GM21717 (cell line): ENCODE measurements at regions not wholly inside any gene's neighbourhood (a gene's known extent, or its start where the extent isn't known, plus 50 kb on each side); places are given as distances from the start of the nearest gene placed in this dataset.

Experiments used
- ATAC-seq: cut with Tn5 transposase; IDR thresholded peaks from one replicate; pipeline ENCODE4 v1.9.1; 2021; ENCODE audit warnings: mild to moderate bottlenecking, moderate library complexity; ENCODE audit not compliant: unreplicated experiment

GRCh38 chr2:16128746-16129610, 188.6 kb downstream of the MYCN start:
- no peak for ATAC-seq

- ATAC-seq, result no peak
These were observed 187.6 kb downstream of the MYCN start for GRCh38 chr2:16127958-16128357.

- no peak for ATAC-seq
These were observed 187.1 kb downstream of the MYCN start for GRCh38 chr2:16127276-16127940.

GRCh38 chr2:16126517-16127275, 186.3 kb downstream of the MYCN start:
- ATAC-seq, result no peak

GRCh38 chr2:16125614-16126516, 185.5 kb downstream of the MYCN start:
- ATAC-seq, result no peak

GRCh38 chr2:16124881-16125613, 184.7 kb downstream of the MYCN start:
- ATAC-seq, result no peak

- no peak for ATAC-seq
These were observed 183.8 kb downstream of the MYCN start for GRCh38 chr2:16123856-16124780.

GRCh38 chr2:16123421-16123820, 183.1 kb downstream of the MYCN start:
- ATAC-seq, result no peak

GRCh38 chr2:16122556-16122955, 182.2 kb downstream of the MYCN start:
- no peak for ATAC-seq

- no peak for ATAC-seq
These were observed 181.6 kb downstream of the MYCN start for GRCh38 chr2:16121986-16122390.

GRCh38 chr2:16121231-16121985, 181.1 kb downstream of the MYCN start:
- ATAC-seq, result no peak

GRCh38 chr2:16120591-16121180, 180.3 kb downstream of the MYCN start:
- ATAC-seq, result no peak

- ATAC-seq, result no peak
These were observed 179.4 kb downstream of the MYCN start for GRCh38 chr2:16119741-16120140.

GRCh38 chr2:16118611-16119590, 178.6 kb downstream of the MYCN start:
- ATAC-seq, result no peak

GRCh38 chr2:16117791-16118610, 177.7 kb downstream of the MYCN start:
- no peak for ATAC-seq
